IMR-90 (cell line): ENCODE measurements at regions not wholly inside any gene's neighbourhood (a gene's known extent, or its start where the extent isn't known, plus 50 kb on each side); places are given as distances from the start of the nearest gene placed in this dataset.

Source experiments
- ATAC-seq: fragments of 200-7000 bp; cut with Tn5 transposase; 2 replicates; pipeline ENCODE4 v1.9.1; 2020; ENCODE audit warnings: low read depth, mild to moderate bottlenecking, moderate library complexity
- BruUV-seq: library from RNA; stranded (reverse); fragments of 400-500 nt; replicated peaks from 2 replicates; lab custom pipeline; 2021; lab: Mats Ljungman, UMichigan
- CTCF ChIA-PET: fragments of 300-600 bp; formaldehyde crosslinking; extraction: SDS; loops from one replicate; lab custom pipeline; 2021; ENCODE audit warnings: antibody characterized with exemption; lab: Yijun Ruan, JAX
- POLR2A ChIA-PET: fragments of 300-600 bp; sonication (Branson Sonifier 250); formaldehyde crosslinking; loops from one replicate; lab custom pipeline; 2022; ENCODE audit warnings: antibody characterized with exemption; ENCODE audit not compliant: unreplicated experiment; lab: Charles Lee
- DNase-seq: peaks from one replicate; pipeline ENCODE4 v3.0.0; 2013
- H2AFZ ChIP-seq: replicated peaks from 2 replicates; pipeline ENCODE3; 2013; ENCODE audit warnings: low read length, mild to moderate bottlenecking; ENCODE audit not compliant: poor library complexity
- H2AK5ac ChIP-seq: 2 replicates; pipeline ENCODE4 v1.6.1; 2013; ENCODE audit warnings: low read depth, low read length, inconsistent platforms
- H2AK9ac ChIP-seq: replicated peaks from 2 replicates; pipeline ENCODE3; 2013; ENCODE audit warnings: mild to moderate bottlenecking, low read depth, low read length, moderate library complexity; ENCODE audit not compliant: poor library complexity
- H2BK120ac ChIP-seq: 2 replicates; pipeline ENCODE4 v1.6.1; 2013; ENCODE audit warnings: low read depth, low read length, inconsistent platforms
- H2BK15ac ChIP-seq: 3 replicates; pipeline ENCODE4 v1.6.1; 2013; ENCODE audit warnings: low read depth, low read length, inconsistent platforms
- H2BK20ac ChIP-seq: 2 replicates; pipeline ENCODE4 v1.6.1; 2013; ENCODE audit warnings: low read depth, mild to moderate bottlenecking, inconsistent platforms, low read length, moderate library complexity
- H2BK5ac ChIP-seq: 2 replicates; pipeline ENCODE4 v1.6.1; 2013; ENCODE audit warnings: mild to moderate bottlenecking, low read depth, low read length, inconsistent platforms; ENCODE audit not compliant: poor library complexity, severe bottlenecking
- H3K14ac ChIP-seq: replicated peaks from 2 replicates; pipeline ENCODE4 v1.6.1; 2013; ENCODE audit warnings: low read depth, low read length, inconsistent platforms
- H3K18ac ChIP-seq: 2 replicates; pipeline ENCODE4 v1.6.1; 2013; ENCODE audit warnings: low read depth, low read length, control low read depth
- H3K23ac ChIP-seq: 2 replicates; pipeline ENCODE4 v1.6.1; 2013; ENCODE audit warnings: low read depth, low read length, inconsistent platforms
- H3K27ac ChIP-seq: 2 replicates; pipeline ENCODE4 v1.5.1; 2013; ENCODE audit warnings: mild to moderate bottlenecking, control low read depth, low read length; ENCODE audit not compliant: insufficient read depth
- H3K27me3 ChIP-seq: 2 replicates; pipeline ENCODE4 v1.6.1; 2013; ENCODE audit warnings: low read length; ENCODE audit not compliant: control insufficient read depth, insufficient read depth
- H3K36me3 ChIP-seq: 2 replicates; pipeline ENCODE4 v1.6.1; 2013; ENCODE audit warnings: low read length, mixed read lengths; ENCODE audit not compliant: control insufficient read depth, insufficient read depth
- H3K4ac ChIP-seq: 2 replicates; pipeline ENCODE4 v1.6.1; 2013; ENCODE audit warnings: low read depth, low read length, inconsistent platforms
- H3K4me1 ChIP-seq: 2 replicates; pipeline ENCODE4 v1.6.1; 2013; ENCODE audit warnings: low read length, mixed read lengths; ENCODE audit not compliant: control insufficient read depth, insufficient read depth
- H3K4me2 ChIP-seq: 2 replicates; pipeline ENCODE4 v1.6.1; 2013; ENCODE audit warnings: low read depth, mild to moderate bottlenecking, control low read depth, low read length, moderate library complexity
- H3K4me3 ChIP-seq: 2 replicates; pipeline ENCODE4 v1.5.1; 2013; ENCODE audit warnings: low read depth, mild to moderate bottlenecking, control low read depth, low read length, moderate library complexity; ENCODE audit not compliant: insufficient read depth
- H3K56ac ChIP-seq: 2 replicates; pipeline ENCODE4 v1.6.1; 2013; ENCODE audit warnings: low read length, inconsistent platforms; ENCODE audit not compliant: insufficient read depth; ENCODE audit errors: extremely low read depth
- H3K79me1 ChIP-seq, 2 experiments: 2 replicates each; pipeline ENCODE4 v1.6.1; 2013; ENCODE audit warnings: low read length in 2 of 2, inconsistent platforms in 1 of 2, low read depth in 1 of 2
- H3K9ac ChIP-seq: 2 replicates; pipeline ENCODE4 v1.6.1; 2013; ENCODE audit warnings: low read depth, low read length, control low read depth
- H3K9me1 ChIP-seq: 2 replicates; pipeline ENCODE4 v1.6.1; 2013; ENCODE audit warnings: low read length, inconsistent platforms; ENCODE audit not compliant: insufficient read depth
- H3K9me3 ChIP-seq: 2 replicates; pipeline ENCODE4 v1.6.1; 2013; ENCODE audit warnings: low read length; ENCODE audit not compliant: control insufficient read depth, insufficient read depth
- H4K20me1 ChIP-seq: 2 replicates; pipeline ENCODE4 v1.6.1; 2013; ENCODE audit warnings: low read length, inconsistent platforms; ENCODE audit not compliant: insufficient read depth
- H4K5ac ChIP-seq: 2 replicates; pipeline ENCODE4 v1.6.1; 2013; ENCODE audit warnings: mild to moderate bottlenecking, low read depth, low read length, control low read depth
- H4K8ac ChIP-seq, 2 experiments: 2 replicates each; pipeline ENCODE4 v1.6.1; 2013; ENCODE audit warnings: low read depth in 2 of 2, low read length in 2 of 2, control low read depth in 1 of 2, inconsistent platforms in 1 of 2
- H4K91ac ChIP-seq: 2 replicates; pipeline ENCODE4 v1.6.1; 2013; ENCODE audit warnings: low read depth, low read length, inconsistent platforms; ENCODE audit not compliant: insufficient read depth
- CEBPB ChIP-seq: IDR thresholded peaks from 2 replicates; pipeline ENCODE4 v1.6.1; 2012; ENCODE audit warnings: low read depth, low read length, improper control_type of control experiment
- CHD1 ChIP-seq: IDR thresholded peaks from 2 replicates; pipeline ENCODE4 v1.6.1; 2012; ENCODE audit warnings: low read depth, low read length, improper control_type of control experiment
- CTCF ChIP-seq: conservative IDR thresholded peaks from 2 replicates; pipeline ENCODE4 v1.5.1; 2012; ENCODE audit warnings: mild to moderate bottlenecking, low read depth, low read length, improper control_type of control experiment
- FOS ChIP-seq: fragments of 150-350 bp; IDR thresholded peaks from 2 replicates; pipeline ENCODE4 v1.6.1; 2016; ENCODE audit warnings: low read depth, low read length
- MAFK ChIP-seq: IDR thresholded peaks from 2 replicates; pipeline ENCODE4 v1.6.1; 2012; ENCODE audit warnings: low read depth, low read length, improper control_type of control experiment
- MAZ ChIP-seq: IDR thresholded peaks from 2 replicates; pipeline ENCODE4 v1.6.1; 2012; ENCODE audit warnings: low read depth, mild to moderate bottlenecking, low read length, improper control_type of control experiment, moderate library complexity, borderline replicate concordance
- NFE2L2 ChIP-seq: fragments of 150-350 bp; IDR thresholded peaks from 2 replicates; pipeline ENCODE4 v1.6.1; 2016; ENCODE audit warnings: low read depth, mild to moderate bottlenecking, low read length
- RAD21 ChIP-seq: IDR thresholded peaks from 2 replicates; pipeline ENCODE4 v1.6.1; 2012; ENCODE audit warnings: low read length, improper control_type of control experiment
- RCOR1 ChIP-seq: IDR thresholded peaks from 2 replicates; pipeline ENCODE4 v1.6.1; 2012; ENCODE audit warnings: mild to moderate bottlenecking, low read length, improper control_type of control experiment; ENCODE audit not compliant: insufficient replicate concordance
- RFX5 ChIP-seq: IDR thresholded peaks from 2 replicates; pipeline ENCODE4 v1.8.0; 2012; ENCODE audit warnings: low read depth, mild to moderate bottlenecking, low read length, moderate library complexity
- USF2 ChIP-seq: fragments of 150-350 bp; IDR thresholded peaks from 2 replicates; pipeline ENCODE4 v1.6.1; 2017; ENCODE audit warnings: mild to moderate bottlenecking, antibody characterized with exemption, low read length, low read depth
- WGBS, 2 experiments: methylation state at CpG; one replicate each; pipeline versions ENCODE4 v1.1.5 to v1.1.7; 2013; ENCODE audit warnings: missing lambda C conversion rate in 2 of 2; ENCODE audit not compliant: insufficient read length in 1 of 2; ENCODE audit errors: extremely low coverage in 2 of 2; 5-methylcytosine and 5-hydroxymethylcytosine counted together
- dilution Hi-C: fragments of 300-500 bp; cut with HindIII; formaldehyde crosslinking; loops from one replicate; pipeline ENCODE4 v1.14.3; 2018; ENCODE audit warnings: low sequenced_read_pairs; ENCODE audit not compliant: unreplicated experiment
- in situ Hi-C: fragments of 300-500 bp; cut with MboI; formaldehyde crosslinking; loops from 3 replicates; pipeline ENCODE4 v1.14.3; 2019; ENCODE audit warnings: low sequenced_read_pairs, inconsistent platforms, mixed read lengths
- intact Hi-C: fragments of 100-400 bp; cut with micrococcal nuclease; formaldehyde crosslinking; loops from 2 replicates; pipeline ENCODE4 v1.10.0; 2022

- H3K4ac ChIP-seq = peak overlapping the region; percentile 16; the same call in 1 of the 2 replicates
- no peak overlapping the region for H2BK15ac ChIP-seq
- H3K27me3 ChIP-seq = no peaks in the 10 kb centered on the region
- DNase-seq (no peak), ATAC-seq (no peak)
- dilution Hi-C loops = no loop called here
- H3K4me3 ChIP-seq = no peak overlapping the region
- no peak overlapping the region for H3K14ac ChIP-seq
- H3K23ac ChIP-seq = no peak overlapping the region; the same call in 1 of the 2 replicates
- H2AK9ac ChIP-seq = no peak overlapping the region
- H4K8ac ChIP-seq = no peak overlapping the region
- no peak overlapping the region for H3K18ac ChIP-seq
- H3K4me2 ChIP-seq = no peak overlapping the region
- BruUV-seq = no TSS peak
- CTCF ChIA-PET = no interaction called here
- intact Hi-C loops = no loop called here
- POLR2A ChIA-PET = no interaction called here
- H3K36me3 ChIP-seq = no peaks in the 10 kb centered on the region
- no peak overlapping the region for H2BK5ac ChIP-seq
- TF ChIP-seq RCOR1 (no peak), NFE2L2 (no peak), MAFK (no peak), USF2 (no peak), MAZ (no peak), CEBPB (no peak), CTCF (no peak), FOS (no peak), RFX5 (no peak), CHD1 (no peak), RAD21 (no peak)
- no peak overlapping the region for H3K9ac ChIP-seq
- no peaks in the 10 kb centered on the region for H3K4me1 ChIP-seq
- no CpG with 5 or more reads among the region's 3 CpGs for WGBS, 2 experiments
- no peak overlapping the region for H2BK120ac ChIP-seq
- no peak overlapping the region for H4K91ac ChIP-seq
- no peaks in the 10 kb centered on the region for H3K9me1 ChIP-seq
- no peak overlapping the region for H4K5ac ChIP-seq
- no peak overlapping the region for H3K56ac ChIP-seq
- H3K27ac ChIP-seq = no peak overlapping the region
- H3K9me3 ChIP-seq = no peaks in the 10 kb centered on the region
- in situ Hi-C loops = no loop called here
- no peaks in the 10 kb centered on the region for H4K20me1 ChIP-seq
- no peak overlapping the region for H2BK20ac ChIP-seq
- no peak overlapping the region for H2AFZ ChIP-seq
- H2AK5ac ChIP-seq = no peak overlapping the region
- H3K79me1 ChIP-seq = no peaks in the 10 kb centered on the region
Observed at GRCh38 chr6:71430018-71430417, 141.4 kb downstream of the OGFRL1 start.
